ENCODE measurements at regions not wholly inside any gene's neighbourhood (a gene's known extent, or its start where the extent isn't known, plus 50 kb on each side); places are given as distances from the start of the nearest gene placed in this dataset.

DNA sequence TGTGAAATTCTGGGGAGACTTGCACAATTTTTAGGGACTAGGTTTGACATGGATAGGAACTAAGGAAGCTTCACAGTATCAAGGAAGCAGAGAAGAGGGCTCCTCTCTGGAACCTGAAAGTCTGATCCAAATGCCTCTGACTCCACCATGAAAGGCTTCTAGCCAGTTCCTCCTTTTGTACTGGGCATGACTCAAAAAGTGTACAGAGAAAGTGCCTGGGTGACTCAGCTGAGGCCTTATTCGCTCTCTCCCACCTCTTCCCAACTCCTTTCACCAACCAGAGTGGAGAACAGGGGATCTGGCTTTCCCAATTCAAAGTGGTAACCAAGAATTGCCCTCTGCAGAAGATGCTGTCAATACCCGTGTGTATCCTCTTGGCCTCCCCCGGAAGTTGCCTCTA lies 342.9 kb upstream of the PROK2 start:
- H3K36me3 Mint-ChIP-seq, result no peaks in the 10 kb centered on the region
- Histone ChIP-seq H4K20me1 (ENCODE audit: insufficient read depth, low read length) (no peaks in the 10 kb centered on the region), H3K9me3 (replicated peaks in 1 of 2; ENCODE audit: control insufficient read depth in 1 of 2, insufficient read depth in 1 of 2, low read length in 2 of 2) (no peaks in the 10 kb centered on the region), H3K36me3 (replicated peaks in 1 of 2; ENCODE audit: control insufficient read depth in 1 of 2, insufficient read depth in 2 of 2, low read length in 2 of 2) (no peaks in the 10 kb centered on the region), H3K4me2 (replicated peaks; ENCODE audit: extremely low read depth, low read length, poor library complexity, severe bottlenecking) (no peak overlapping the region), H3K79me2 (ENCODE audit: insufficient read depth, low read length) (no peaks in the 10 kb centered on the region), H3K9ac (ENCODE audit: insufficient read depth, low read length, poor library complexity, severe bottlenecking) (no peak overlapping the region), H3K27me3 (ENCODE audit: control insufficient read depth in 2 of 2, insufficient read depth in 2 of 2, low read length in 2 of 2) (no peaks in the 10 kb centered on the region), H2AFZ (ENCODE audit: insufficient read depth, low read depth, low read length, poor library complexity, severe bottlenecking) (no peak overlapping the region), H3K4me1 (ENCODE audit: control insufficient read depth in 1 of 2, insufficient read depth in 2 of 2, low read length in 2 of 2) (peaks cover 24 to 27% of the 10 kb centered on the region in 2 donors), H3K4me3 (replicated peaks in 1 of 3; ENCODE audit: low read depth in 2 of 3, low read length in 3 of 3) (peak overlapping the region in 1 of 3 experiments; percentile 17), H3K27ac (ENCODE audit: low read depth in 1 of 2, low read length in 2 of 2) (no peak overlapping the region)
- intact Hi-C loops (cut with micrococcal nuclease), result no loop called here
- WGBS (ENCODE audit: insufficient coverage), result 100% methylated on average over 2 of the region's 3 CpGs
- peaks cover 0 to 6% (median 3%) of the 10 kb centered on the region in 7 donors for H3K9me3 Mint-ChIP-seq
- DNase-seq, result peak; percentile 69 to 88 (median 85)
- TF ChIP-seq, protein P1, sequence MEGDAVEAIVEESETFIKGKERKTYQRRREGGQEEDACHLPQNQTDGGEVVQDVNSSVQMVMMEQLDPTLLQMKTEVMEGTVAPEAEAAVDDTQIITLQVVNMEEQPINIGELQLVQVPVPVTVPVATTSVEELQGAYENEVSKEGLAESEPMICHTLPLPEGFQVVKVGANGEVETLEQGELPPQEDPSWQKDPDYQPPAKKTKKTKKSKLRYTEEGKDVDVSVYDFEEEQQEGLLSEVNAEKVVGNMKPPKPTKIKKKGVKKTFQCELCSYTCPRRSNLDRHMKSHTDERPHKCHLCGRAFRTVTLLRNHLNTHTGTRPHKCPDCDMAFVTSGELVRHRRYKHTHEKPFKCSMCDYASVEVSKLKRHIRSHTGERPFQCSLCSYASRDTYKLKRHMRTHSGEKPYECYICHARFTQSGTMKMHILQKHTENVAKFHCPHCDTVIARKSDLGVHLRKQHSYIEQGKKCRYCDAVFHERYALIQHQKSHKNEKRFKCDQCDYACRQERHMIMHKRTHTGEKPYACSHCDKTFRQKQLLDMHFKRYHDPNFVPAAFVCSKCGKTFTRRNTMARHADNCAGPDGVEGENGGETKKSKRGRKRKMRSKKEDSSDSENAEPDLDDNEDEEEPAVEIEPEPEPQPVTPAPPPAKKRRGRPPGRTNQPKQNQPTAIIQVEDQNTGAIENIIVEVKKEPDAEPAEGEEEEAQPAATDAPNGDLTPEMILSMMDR (IDR thresholded peaks at IDR 0.05), result no peak
- peak overlapping the region in 1 of 2 donors; percentile 51 for H3K4me3 Mint-ChIP-seq
- H3K27me3 Mint-ChIP-seq (ENCODE audit: low read depth in 3 of 3), result peaks cover 0 to 1% (median 0%) of the 10 kb centered on the region in 3 donors
- peaks cover 32% of the 10 kb centered on the region for H3K4me1 Mint-ChIP-seq
- peak overlapping the region; percentile 37 to 70 (median 44) for H3K27ac Mint-ChIP-seq

DNA sequence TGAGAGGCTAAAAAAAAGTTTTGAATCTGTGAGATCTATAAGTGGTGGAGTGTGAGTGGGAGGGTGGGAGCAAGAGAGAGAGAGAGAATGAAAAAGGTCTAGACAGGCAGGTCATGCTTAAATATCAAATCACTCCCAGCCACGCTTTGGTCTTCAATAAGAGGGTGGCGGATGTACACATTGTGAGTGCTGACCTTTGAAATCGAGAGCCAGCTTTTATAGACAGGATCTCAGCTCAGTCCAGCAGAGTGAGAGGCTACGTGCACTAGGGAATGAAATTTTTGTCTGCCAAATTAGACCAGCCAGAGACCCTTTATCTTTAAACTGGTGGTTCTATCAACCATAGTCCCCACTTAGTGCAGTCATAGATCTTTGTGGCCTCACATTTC lies 342.3 kb upstream of the PROK2 start:
- Histone ChIP-seq H3K79me2 (ENCODE audit: insufficient read depth, low read length) (no peaks in the 10 kb centered on the region), H3K36me3 (replicated peaks in 1 of 2; ENCODE audit: control insufficient read depth in 1 of 2, insufficient read depth in 2 of 2, low read length in 2 of 2) (no peaks in the 10 kb centered on the region), H3K4me2 (replicated peaks; ENCODE audit: extremely low read depth, low read length, poor library complexity, severe bottlenecking) (no peak overlapping the region), H3K4me3 (replicated peaks in 1 of 3; ENCODE audit: low read depth in 2 of 3, low read length in 3 of 3) (peak overlapping the region in 1 of 3 experiments; percentile 17), H3K9me3 (replicated peaks in 1 of 2; ENCODE audit: control insufficient read depth in 1 of 2, insufficient read depth in 1 of 2, low read length in 2 of 2) (no peaks in the 10 kb centered on the region), H3K9ac (ENCODE audit: insufficient read depth, low read length, poor library complexity, severe bottlenecking) (no peak overlapping the region), H2AFZ (ENCODE audit: insufficient read depth, low read depth, low read length, poor library complexity, severe bottlenecking) (no peak overlapping the region), H4K20me1 (ENCODE audit: insufficient read depth, low read length) (no peaks in the 10 kb centered on the region), H3K27me3 (ENCODE audit: control insufficient read depth in 2 of 2, insufficient read depth in 2 of 2, low read length in 2 of 2) (no peaks in the 10 kb centered on the region), H3K27ac (ENCODE audit: low read depth in 1 of 2, low read length in 2 of 2) (peak overlapping the region in 1 of 2 donors; percentile 56), H3K4me1 (ENCODE audit: control insufficient read depth in 1 of 2, insufficient read depth in 2 of 2, low read length in 2 of 2) (peaks cover 24 to 27% of the 10 kb centered on the region in 2 donors)
- intact Hi-C loops (cut with micrococcal nuclease), result no loop called here
- Mint-ChIP-seq H3K27me3 (ENCODE audit: low read depth in 3 of 3) (peaks cover 0 to 1% (median 0%) of the 10 kb centered on the region in 3 donors), H3K4me1 (peaks cover 32% of the 10 kb centered on the region), H3K4me3 (no peak overlapping the region), H3K36me3 (no peaks in the 10 kb centered on the region), H3K27ac (peak overlapping the region in 6 of 7 donors; percentile 31 to 71 (median 52)), H3K9me3 (peaks cover 0 to 6% (median 3%) of the 10 kb centered on the region in 7 donors)
- TF ChIP-seq, protein P1 (IDR thresholded peaks at IDR 0.05), result no peak
- no peak for DNase-seq
- WGBS (ENCODE audit: insufficient coverage), result 100% methylated on average over 2 of the region's 4 CpGs
